ENCODE measurements at regions not wholly inside any gene's neighbourhood (a gene's known extent, or its start where the extent isn't known, plus 50 kb on each side); places are given as distances from the start of the nearest gene placed in this dataset.

- TF ChIP-seq CTCF (conservative IDR thresholded peaks at IDR 0.05; ENCODE audit: low read depth): no peak
- DNase-seq (ENCODE audit: low spot score): no peak
- H3K27ac ChIP-seq: no peak overlapping the region
- POLR2A ChIA-PET (ENCODE audit: low non-redundant PET): no interaction called here
- CTCF ChIA-PET: interaction anchor here (0.7 kb wide), 1 partner anchor 1699 kb away, joined by 3 read pairs; no protein-coding TSS in a partner anchor
Observed at GRCh38 chr3:40908612-40909011, 290.7 kb upstream of the CTNNB1 start.

DNA sequence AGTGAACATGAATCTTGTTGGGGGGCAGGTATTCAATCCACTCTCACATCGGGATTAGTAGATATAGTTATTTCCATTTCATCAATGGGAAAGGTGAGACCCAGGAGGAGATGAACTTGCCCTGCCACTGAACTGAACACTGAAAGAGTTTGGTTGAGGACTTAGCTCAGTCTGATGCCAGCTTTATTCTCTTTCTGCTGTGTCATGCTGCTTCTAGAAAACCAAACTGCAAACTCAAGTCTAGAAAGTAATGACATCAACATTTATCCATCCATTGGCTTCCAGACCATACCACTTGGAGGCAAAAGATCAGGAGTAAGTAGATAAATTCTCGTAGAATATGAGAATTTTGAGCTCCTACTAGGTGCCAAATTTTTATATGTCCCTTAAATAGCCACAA, 288.0 kb upstream of the CTNNB1 start:
- ChIA-PET POLR2A (ENCODE audit: low non-redundant PET) (no interaction called here), CTCF (no interaction called here)
- TF ChIP-seq CTCF (conservative IDR thresholded peaks at IDR 0.05; ENCODE audit: low read depth): no peak
- DNase-seq (ENCODE audit: low spot score): no peak
- no peak overlapping the region for H3K27ac ChIP-seq

- no peak for TF ChIP-seq CTCF (conservative IDR thresholded peaks at IDR 0.05; ENCODE audit: low read depth)
- ChIA-PET CTCF (no interaction called here), POLR2A (ENCODE audit: low non-redundant PET) (no interaction called here)
- DNase-seq (ENCODE audit: low spot score): no peak
- H3K27ac ChIP-seq: no peak overlapping the region
Observed at GRCh38 chr3:40911928-40912327, 287.4 kb upstream of the CTNNB1 start.

DNA sequence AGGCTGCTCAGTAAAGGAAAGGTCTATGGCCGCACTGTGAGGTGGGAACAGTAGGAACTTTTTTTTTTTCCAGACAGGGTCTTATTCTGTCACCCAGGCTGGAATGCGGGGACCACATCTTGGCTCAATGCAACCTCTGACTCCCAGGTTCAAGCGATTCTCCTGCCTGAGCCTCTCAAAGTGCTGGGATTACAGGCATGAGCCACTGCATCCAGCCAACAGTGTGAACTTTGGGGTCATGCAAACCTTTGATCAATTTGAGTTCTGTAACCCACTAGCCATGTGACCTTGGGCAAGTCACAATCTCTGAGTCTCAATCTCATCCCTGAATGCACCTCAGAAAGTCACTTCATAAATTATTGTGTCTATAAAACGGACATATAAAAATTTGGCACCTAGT, 286.8 kb upstream of the CTNNB1 start:
- ChIA-PET POLR2A (ENCODE audit: low non-redundant PET) (no interaction called here), CTCF (no interaction called here)
- H3K27ac ChIP-seq: no peak overlapping the region
- DNase-seq (ENCODE audit: low spot score): no peak
- TF ChIP-seq CTCF (conservative IDR thresholded peaks at IDR 0.05; ENCODE audit: low read depth): no peak

GRCh38 chr3:40913192-40913591, 286.1 kb upstream of the CTNNB1 start:
- no peak for DNase-seq (ENCODE audit: low spot score)
- H3K27ac ChIP-seq: no peak overlapping the region
- ChIA-PET POLR2A (ENCODE audit: low non-redundant PET) (no interaction called here), CTCF (interaction anchor here (0.6 kb wide), 1 partner anchor 58 kb away, joined by 3 read pairs; no protein-coding TSS in a partner anchor)
- TF ChIP-seq CTCF (conservative IDR thresholded peaks at IDR 0.05; ENCODE audit: low read depth): no peak

DNA sequence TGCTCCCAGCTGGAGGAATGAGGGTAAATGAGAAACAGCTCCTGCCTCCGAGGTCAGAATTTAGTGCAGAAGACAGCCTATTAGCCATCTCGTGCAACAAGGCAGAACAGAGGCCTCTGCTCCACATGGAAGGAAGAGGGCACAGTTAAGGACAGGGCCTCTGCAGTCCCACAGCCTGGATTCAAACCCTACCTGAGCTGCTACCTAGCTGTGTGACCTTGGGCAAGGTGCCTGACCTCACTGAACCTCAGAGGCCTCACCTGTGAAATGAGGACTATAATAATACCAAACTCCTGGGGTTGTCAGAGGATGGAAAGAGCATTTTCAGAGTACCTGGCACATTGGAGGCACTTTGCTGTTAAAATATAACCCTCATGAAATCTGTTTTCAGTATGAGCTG, 285.7 kb upstream of the CTNNB1 start:
- no peak overlapping the region for H3K27ac ChIP-seq
- POLR2A ChIA-PET (ENCODE audit: low non-redundant PET): no interaction called here
- no peak for TF ChIP-seq CTCF (conservative IDR thresholded peaks at IDR 0.05; ENCODE audit: low read depth)
- DNase-seq (ENCODE audit: low spot score): no peak
- CTCF ChIA-PET: no interaction called here

DNA sequence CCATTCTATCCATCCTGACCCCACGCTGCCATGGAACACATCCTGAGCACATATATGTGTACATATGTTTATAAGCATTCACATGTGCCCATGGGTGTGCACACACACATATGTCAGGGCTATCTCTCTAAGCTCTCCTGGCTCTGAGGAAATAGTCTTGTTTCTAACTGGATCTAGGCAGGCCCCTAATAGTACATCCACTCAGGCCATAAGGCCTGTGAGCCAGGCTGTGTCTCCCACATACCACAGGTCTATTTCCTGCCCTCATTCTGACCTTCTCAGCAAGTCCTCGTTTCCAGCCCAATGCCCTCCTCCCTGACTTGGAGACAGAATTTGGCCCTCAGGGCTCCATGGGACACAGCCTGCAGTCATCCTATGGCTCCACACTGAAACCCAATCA, 284.8 kb upstream of the CTNNB1 start:
- ChIA-PET CTCF (no interaction called here), POLR2A (ENCODE audit: low non-redundant PET) (no interaction called here)
- no peak overlapping the region for H3K27ac ChIP-seq
- TF ChIP-seq CTCF (conservative IDR thresholded peaks at IDR 0.05; ENCODE audit: low read depth): no peak
- DNase-seq (ENCODE audit: low spot score): no peak
